SJSA1 (cell line): ENCODE measurements at regions not wholly inside any gene's neighbourhood (a gene's known extent, or its start where the extent isn't known, plus 50 kb on each side); places are given as distances from the start of the nearest gene placed in this dataset.

Experiments
- DNase-seq, 2 experiments: peaks; one replicate each; pipeline ENCODE4 v3.0.0-alpha.2; 2015 to 2020; ENCODE audit warnings: low spot score in 2 of 2, low read depth in 1 of 2
- H3K27ac ChIP-seq: fragments of 250-450 bp; sonication (Bioruptor Pico); 2 replicates; pipeline ENCODE4 v1.5.1; 2020; ENCODE audit warnings: mild to moderate bottlenecking, moderate library complexity
- H3K27me3 ChIP-seq: fragments of 250-450 bp; sonication (Bioruptor Pico); replicated peaks from 2 replicates; pipeline ENCODE4 v1.5.1; 2020; ENCODE audit warnings: mild to moderate bottlenecking, moderate library complexity
- H3K36me3 ChIP-seq: fragments of 250-450 bp; sonication (Bioruptor Pico); 2 replicates; pipeline ENCODE4 v1.5.1; 2020; ENCODE audit warnings: mild to moderate bottlenecking
- H3K4me1 ChIP-seq: fragments of 250-450 bp; sonication (Bioruptor Pico); replicated peaks from 2 replicates; pipeline ENCODE4 v1.6.1; 2021; ENCODE audit warnings: mild to moderate bottlenecking
- H3K4me3 ChIP-seq: fragments of 250-450 bp; sonication (Bioruptor Pico); 2 replicates; pipeline ENCODE4 v1.5.1; 2020; ENCODE audit warnings: mild to moderate bottlenecking
- H3K9me3 ChIP-seq: fragments of 250-450 bp; sonication (Bioruptor Pico); replicated peaks from 2 replicates; pipeline ENCODE4 v1.5.1; 2020; ENCODE audit warnings: mild to moderate bottlenecking

DNA sequence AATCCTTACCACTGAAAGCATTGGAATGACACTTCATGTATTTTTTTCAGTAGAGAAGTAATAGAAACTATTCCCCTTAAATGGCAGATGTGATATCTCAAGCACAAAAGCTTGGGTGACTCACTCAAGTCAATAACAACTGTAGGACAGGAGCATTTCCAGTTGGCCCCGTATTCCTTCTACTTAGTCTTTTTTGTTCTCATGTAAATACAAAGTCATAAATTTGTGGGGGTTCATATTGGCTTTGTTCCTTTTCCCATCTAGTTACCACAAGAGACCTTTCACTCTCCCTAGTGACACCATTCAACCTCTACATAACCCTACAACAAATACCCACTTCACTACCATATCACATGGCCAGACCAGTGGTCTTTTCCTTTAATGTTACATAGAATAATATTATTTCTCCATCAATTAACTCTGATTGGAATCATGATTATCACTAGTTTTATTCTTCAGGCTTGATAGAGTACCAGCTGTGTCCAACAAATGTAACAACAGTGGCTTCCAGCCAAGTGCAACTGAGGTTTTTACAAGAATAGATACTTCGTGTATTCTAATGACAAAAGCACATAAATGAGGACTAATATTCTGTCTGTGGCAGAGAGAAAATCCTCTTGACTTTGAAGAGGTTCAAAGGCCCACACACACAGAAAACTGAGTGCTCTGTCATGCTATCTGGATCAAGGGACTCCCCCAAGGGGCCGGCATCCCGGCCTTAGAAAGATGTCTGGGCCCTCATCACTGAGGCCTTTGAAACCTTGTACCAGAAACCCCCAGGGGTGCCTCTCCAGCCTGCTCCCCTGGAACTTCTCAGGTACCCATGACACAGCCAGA is 94.0 kb upstream of the THBS1 start:
- no peak for DNase-seq
- H3K27me3 ChIP-seq, result no peaks in the 10 kb centered on the region
- H3K36me3 ChIP-seq, result no peaks in the 10 kb centered on the region
- H3K4me3 ChIP-seq, result no peak overlapping the region
- no peaks in the 10 kb centered on the region for H3K9me3 ChIP-seq
- peaks cover 43% of the 10 kb centered on the region for H3K4me1 ChIP-seq
- H3K27ac ChIP-seq, result no peak overlapping the region

DNA sequence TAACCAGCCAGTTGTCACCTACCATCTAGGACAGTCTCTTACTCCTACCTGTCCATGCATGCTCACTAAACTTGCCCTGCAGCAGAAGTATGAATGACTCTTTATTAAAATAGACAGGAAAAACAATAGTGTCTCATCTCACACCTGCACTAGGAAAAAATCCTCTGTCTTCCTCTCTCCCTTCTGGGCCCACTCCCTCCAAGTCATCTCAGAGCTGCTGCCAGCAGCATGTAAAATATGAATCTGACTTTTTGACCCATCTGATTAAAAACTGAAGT is 93.5 kb upstream of the THBS1 start:
- no peak for DNase-seq
- H3K27ac ChIP-seq, result no peak overlapping the region
- peaks cover 45% of the 10 kb centered on the region for H3K4me1 ChIP-seq
- H3K4me3 ChIP-seq, result no peak overlapping the region
- no peaks in the 10 kb centered on the region for H3K27me3 ChIP-seq
- H3K36me3 ChIP-seq, result no peaks in the 10 kb centered on the region
- no peaks in the 10 kb centered on the region for H3K9me3 ChIP-seq

DNA sequence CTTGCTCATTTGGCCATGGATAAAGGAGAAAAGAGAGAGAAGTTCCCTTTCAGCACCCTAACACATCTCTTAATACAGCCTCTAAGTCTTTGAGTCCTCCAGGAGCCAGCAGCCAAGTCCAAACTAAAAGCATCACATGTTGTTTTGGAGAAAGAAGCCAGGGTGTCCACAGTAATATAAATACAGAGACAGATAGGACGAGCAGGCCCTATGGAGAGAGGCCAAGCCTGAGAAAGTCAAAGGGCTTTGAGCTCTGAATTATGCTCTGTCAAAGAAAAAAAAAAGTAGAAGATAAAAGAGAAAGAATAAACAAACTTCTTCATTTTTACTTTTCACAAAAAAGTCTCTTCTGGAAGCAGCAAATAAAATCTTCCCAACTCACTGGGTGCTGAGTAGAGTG is 92.4 kb upstream of the THBS1 start:
- no peak overlapping the region for H3K4me3 ChIP-seq
- H3K36me3 ChIP-seq, result no peaks in the 10 kb centered on the region
- H3K4me1 ChIP-seq, result peaks cover 45% of the 10 kb centered on the region
- H3K27ac ChIP-seq, result peak overlapping the region; percentile 16; the same call in 1 of the 2 replicates
- no peaks in the 10 kb centered on the region for H3K27me3 ChIP-seq
- DNase-seq, result no peak
- no peaks in the 10 kb centered on the region for H3K9me3 ChIP-seq

GRCh38 chr15:39488961-39489360 is 91.9 kb upstream of the THBS1 start:
- H3K27ac ChIP-seq, result peak overlapping the region; percentile 16
- H3K27me3 ChIP-seq, result no peaks in the 10 kb centered on the region
- no peak for DNase-seq
- no peak overlapping the region for H3K4me3 ChIP-seq
- H3K9me3 ChIP-seq, result no peaks in the 10 kb centered on the region
- peaks cover 45% of the 10 kb centered on the region for H3K4me1 ChIP-seq
- H3K36me3 ChIP-seq, result no peaks in the 10 kb centered on the region

DNA sequence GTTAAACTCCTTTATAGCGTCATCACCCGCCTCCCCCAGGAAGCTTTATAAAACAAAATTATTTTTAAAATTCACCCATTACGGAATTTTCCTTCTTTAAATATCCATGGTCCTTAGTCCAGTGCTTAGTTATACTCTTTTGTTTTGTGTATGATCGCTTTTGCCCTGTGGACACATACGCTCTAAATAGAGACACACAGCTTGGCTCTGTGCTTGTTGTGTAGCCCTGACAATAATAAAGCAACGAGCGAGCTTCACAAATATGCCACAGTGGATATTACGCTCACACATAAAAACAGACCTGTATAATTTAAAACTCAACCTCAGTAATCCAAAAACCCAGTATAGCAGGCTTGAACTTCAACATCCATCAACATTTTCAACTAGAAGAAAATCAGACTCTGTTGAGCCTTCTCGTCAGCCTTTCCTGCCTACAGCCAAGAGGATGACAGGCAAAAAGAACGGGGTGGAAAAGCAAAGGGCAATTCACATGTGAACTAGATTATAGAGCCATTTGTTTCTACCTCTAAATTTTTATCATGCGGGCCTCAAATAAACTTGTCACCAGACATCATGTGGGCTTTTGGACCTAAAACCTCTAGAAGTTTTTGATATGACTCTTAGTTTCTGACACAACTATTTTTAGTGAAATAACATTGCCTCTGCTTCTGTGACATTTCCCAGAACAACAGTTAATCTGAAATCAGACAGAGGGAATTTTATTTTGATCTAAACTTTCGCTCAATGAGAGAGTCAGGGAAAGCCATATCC is 89.6 kb upstream of the THBS1 start:
- peaks cover 52% of the 10 kb centered on the region for H3K4me1 ChIP-seq
- no peaks in the 10 kb centered on the region for H3K27me3 ChIP-seq
- DNase-seq, result no peak
- H3K4me3 ChIP-seq, result no peak overlapping the region
- H3K27ac ChIP-seq, result no peak overlapping the region
- no peaks in the 10 kb centered on the region for H3K36me3 ChIP-seq
- H3K9me3 ChIP-seq, result no peaks in the 10 kb centered on the region

DNA sequence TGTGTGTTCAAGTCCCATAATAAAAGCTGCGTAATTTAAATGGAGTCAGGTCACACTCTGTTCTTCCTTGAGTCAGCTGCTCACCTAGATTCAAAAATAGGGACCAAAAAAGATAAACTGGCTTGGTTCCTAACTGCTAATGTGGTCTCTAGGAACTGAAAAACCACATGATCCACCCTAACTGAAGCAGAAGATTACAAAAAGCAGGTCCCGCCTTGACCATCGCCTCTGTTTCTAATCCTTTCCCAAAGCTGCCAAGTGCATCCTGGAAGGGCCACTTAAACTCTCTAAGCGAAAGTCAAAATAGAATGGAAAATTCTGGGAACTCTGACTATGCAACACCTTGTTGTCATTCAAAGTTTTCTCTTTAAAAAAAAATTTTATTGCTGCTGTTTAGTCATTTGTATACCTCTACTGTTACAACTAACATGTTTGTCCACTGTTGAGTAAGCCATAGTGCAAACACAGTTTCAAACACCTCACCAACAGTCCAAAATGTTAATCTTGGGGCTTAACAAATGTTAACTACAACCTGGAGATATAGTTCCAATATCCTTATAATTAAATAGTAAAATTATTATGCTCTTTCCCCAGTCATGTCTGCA is 88.9 kb upstream of the THBS1 start:
- Histone ChIP-seq H3K4me3 (no peak overlapping the region), H3K4me1 (peaks cover 52% of the 10 kb centered on the region), H3K27ac (no peak overlapping the region), H3K27me3 (no peaks in the 10 kb centered on the region), H3K36me3 (no peaks in the 10 kb centered on the region), H3K9me3 (no peaks in the 10 kb centered on the region)
- DNase-seq, result no peak

- Histone ChIP-seq H3K4me3 (no peak overlapping the region), H3K4me1 (peaks cover 57% of the 10 kb centered on the region), H3K27me3 (no peaks in the 10 kb centered on the region), H3K36me3 (no peaks in the 10 kb centered on the region), H3K9me3 (no peaks in the 10 kb centered on the region), H3K27ac (no peak overlapping the region)
- no peak for DNase-seq
These were observed 87.3 kb upstream of the THBS1 start for GRCh38 chr15:39493424-39494067.

DNA sequence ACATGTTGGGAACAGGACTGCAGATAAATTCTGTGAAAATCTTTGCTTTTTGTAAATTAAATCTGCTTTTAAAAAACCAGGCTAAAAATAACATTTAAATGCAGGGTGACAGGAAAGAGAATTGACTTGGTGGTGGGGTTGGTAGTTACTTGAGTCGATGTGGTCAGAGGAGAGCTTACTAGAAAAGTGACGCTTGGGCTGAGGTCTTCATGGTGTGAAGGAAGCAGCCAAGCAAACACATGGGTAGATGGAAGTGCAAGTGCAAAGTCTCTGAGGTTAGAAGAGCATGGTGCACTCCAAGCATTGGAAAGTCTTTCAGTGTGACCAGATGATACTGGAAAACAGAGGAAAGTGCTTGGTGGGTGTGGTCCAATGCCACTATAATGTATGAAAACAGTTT is 86.4 kb upstream of the THBS1 start:
- no peak overlapping the region for H3K27ac ChIP-seq
- peaks cover 55% of the 10 kb centered on the region for H3K4me1 ChIP-seq
- no peaks in the 10 kb centered on the region for H3K9me3 ChIP-seq
- no peak for DNase-seq
- no peaks in the 10 kb centered on the region for H3K36me3 ChIP-seq
- no peaks in the 10 kb centered on the region for H3K27me3 ChIP-seq
- no peak overlapping the region for H3K4me3 ChIP-seq

- Histone ChIP-seq H3K36me3 (no peaks in the 10 kb centered on the region), H3K27me3 (no peaks in the 10 kb centered on the region), H3K4me3 (no peak overlapping the region), H3K4me1 (peaks cover 43% of the 10 kb centered on the region), H3K27ac (peak overlapping the region; percentile 78), H3K9me3 (no peaks in the 10 kb centered on the region)
- peak; percentile 81 to 86 for DNase-seq
These were observed 84.7 kb upstream of the THBS1 start for GRCh38 chr15:39495871-39496840.

GRCh38 chr15:39497016-39497758 is 83.7 kb upstream of the THBS1 start:
- Histone ChIP-seq H3K36me3 (no peaks in the 10 kb centered on the region), H3K9me3 (no peaks in the 10 kb centered on the region), H3K4me1 (peaks cover 39% of the 10 kb centered on the region), H3K27me3 (no peaks in the 10 kb centered on the region), H3K4me3 (no peak overlapping the region), H3K27ac (peak overlapping the region; percentile 78)
- no peak for DNase-seq

- Histone ChIP-seq H3K4me3 (no peak overlapping the region), H3K27me3 (no peaks in the 10 kb centered on the region), H3K9me3 (no peaks in the 10 kb centered on the region), H3K36me3 (no peaks in the 10 kb centered on the region), H3K27ac (no peak overlapping the region), H3K4me1 (peaks cover 39% of the 10 kb centered on the region)
- DNase-seq, result no peak
These were observed 82.9 kb upstream of the THBS1 start for GRCh38 chr15:39497759-39498565.

DNA sequence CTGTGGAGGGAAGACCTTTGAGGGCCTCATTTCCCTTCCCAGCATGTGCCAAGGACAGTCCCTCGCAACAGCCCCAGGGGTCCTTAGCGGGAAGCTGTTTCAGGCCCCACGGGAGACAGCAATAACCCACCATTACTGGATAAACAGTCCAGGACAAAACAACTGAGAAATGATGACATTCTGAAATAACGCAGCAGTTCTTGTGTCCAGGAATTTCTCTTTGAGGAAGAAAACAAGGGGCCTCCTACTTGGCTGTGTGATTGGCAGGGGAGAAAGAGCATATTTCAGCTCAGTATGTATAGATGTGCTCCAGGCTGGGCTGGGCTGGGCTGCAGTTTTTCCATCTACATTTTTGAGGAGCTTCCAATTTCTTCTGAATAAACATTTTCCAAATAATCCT is 82.2 kb upstream of the THBS1 start:
- H3K27me3 ChIP-seq, result no peaks in the 10 kb centered on the region
- H3K4me3 ChIP-seq, result no peak overlapping the region
- no peaks in the 10 kb centered on the region for H3K36me3 ChIP-seq
- H3K9me3 ChIP-seq, result no peaks in the 10 kb centered on the region
- H3K4me1 ChIP-seq, result peaks cover 39% of the 10 kb centered on the region
- no peak overlapping the region for H3K27ac ChIP-seq
- DNase-seq, result no peak
